ENCODE measurements at regions not wholly inside any gene's neighbourhood (a gene's known extent, or its start where the extent isn't known, plus 50 kb on each side); places are given as distances from the start of the nearest gene placed in this dataset.
"Not testable (repeated sequence)": the region's sequence is repeated elsewhere in the genome, so short reads cannot be mapped to it uniquely, and the experiment has no call there.

DNA sequence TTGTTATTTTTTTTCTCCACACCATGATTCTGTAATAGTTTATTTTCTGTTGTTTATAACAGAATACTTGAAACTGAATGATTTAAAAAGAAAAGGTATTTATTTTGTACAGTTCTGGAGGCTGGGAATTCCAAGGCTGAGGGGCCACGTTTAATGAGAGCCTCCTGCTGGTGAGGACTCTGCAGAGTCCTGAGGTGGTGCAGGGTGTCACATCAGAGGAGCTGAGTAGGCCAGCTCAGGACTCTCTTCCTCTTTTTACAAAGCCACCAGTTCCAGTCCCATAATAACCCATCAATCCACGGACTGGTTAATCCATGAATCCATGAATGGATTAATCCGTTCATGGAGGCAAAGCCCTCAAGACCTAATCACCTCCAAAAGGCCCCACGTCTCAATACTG is 71.6 kb downstream of the TFAP2A start:
- Mint-ChIP-seq H3K9me3 (no peaks in the 10 kb centered on the region), H3K36me3 (ENCODE audit: low read depth) (no peaks in the 10 kb centered on the region), H3K4me3 (no peak overlapping the region), H3K27ac (no peak overlapping the region), H3K4me1 (ENCODE audit: low read depth) (no peaks in the 10 kb centered on the region), H3K27me3 (ENCODE audit: insufficient read depth) (peaks cover 2% of the 10 kb centered on the region)
- intact Hi-C loops (cut with micrococcal nuclease), result no loop called here
- DNase-seq (ENCODE audit: low spot score), result no peak

DNA sequence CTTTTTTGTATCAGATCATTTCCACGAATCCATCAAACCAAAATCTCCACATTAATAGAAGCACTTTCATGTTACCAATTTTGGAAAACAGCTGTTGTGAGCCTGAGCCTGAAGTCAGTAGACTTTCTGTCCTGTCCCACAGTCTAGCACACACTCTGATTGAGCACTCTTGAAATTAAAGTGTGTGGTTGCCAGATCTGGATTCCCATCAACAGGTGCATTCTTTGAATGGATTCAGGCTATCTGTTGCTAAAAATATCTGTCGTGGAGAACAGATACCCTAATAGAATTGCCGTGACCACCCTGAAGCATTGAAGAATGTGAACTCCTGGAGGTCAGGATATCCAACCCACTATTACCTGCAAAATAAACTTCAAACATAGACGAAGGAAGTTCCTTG is 73.3 kb downstream of the TFAP2A start:
- Mint-ChIP-seq H3K27ac (no peak overlapping the region), H3K4me1 (ENCODE audit: low read depth) (no peaks in the 10 kb centered on the region), H3K36me3 (ENCODE audit: low read depth) (no peaks in the 10 kb centered on the region), H3K9me3 (no peaks in the 10 kb centered on the region), H3K4me3 (no peak overlapping the region), H3K27me3 (ENCODE audit: insufficient read depth) (peaks cover 2% of the 10 kb centered on the region)
- no peak for DNase-seq (ENCODE audit: low spot score)
- intact Hi-C loops (cut with micrococcal nuclease), result no loop called here

DNA sequence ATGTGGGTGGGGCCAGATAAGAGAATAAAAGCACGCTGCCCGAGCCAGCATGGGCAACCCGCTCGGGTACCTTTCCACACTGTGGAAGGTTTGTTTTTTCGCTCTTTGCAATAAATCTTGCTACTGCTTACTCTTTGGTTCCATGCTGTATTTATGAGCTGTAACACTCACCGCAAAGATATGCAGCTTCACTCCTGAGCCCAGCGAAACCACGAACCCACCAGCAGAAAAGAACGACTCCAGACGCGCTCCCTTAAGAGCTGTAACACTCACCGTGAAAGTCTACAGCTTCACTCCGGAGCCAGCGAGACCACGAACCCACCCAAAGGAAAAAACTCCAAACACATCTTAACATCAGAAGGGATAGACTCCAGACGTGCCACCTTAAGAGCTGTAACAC is 76.7 kb downstream of the TFAP2A start:
- no peak for DNase-seq (ENCODE audit: low spot score)
- Mint-ChIP-seq H3K9me3 (no peaks in the 10 kb centered on the region), H3K4me1 (ENCODE audit: low read depth) (no peaks in the 10 kb centered on the region), H3K27ac (no peak overlapping the region), H3K36me3 (ENCODE audit: low read depth) (no peaks in the 10 kb centered on the region), H3K27me3 (ENCODE audit: insufficient read depth) (no peaks in the 10 kb centered on the region), H3K4me3 (no peak overlapping the region)
- intact Hi-C loops (cut with micrococcal nuclease), result no loop called here

DNA sequence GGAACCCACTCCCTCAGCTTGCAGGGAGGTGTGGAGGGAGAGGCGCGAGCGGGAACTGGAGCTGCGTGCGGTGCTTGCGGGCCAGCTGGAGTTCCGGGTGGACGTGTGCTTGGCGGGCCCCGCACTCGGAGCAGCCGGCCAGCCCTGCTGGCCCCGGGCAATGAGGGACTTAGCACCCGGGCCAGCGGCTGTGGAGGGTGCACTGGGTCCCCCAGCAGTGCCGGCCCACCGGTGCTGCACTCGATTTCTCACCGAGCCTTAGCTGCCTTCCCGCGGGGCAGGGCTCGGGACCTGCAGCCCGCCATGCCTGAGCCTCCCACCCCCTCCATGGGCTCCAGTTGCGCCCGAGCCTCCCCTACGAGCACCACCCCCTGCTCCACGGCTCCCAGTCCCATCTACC is 77.5 kb downstream of the TFAP2A start:
- H3K27ac Mint-ChIP-seq; H3K36me3 Mint-ChIP-seq (ENCODE audit: low read depth); H3K27me3 Mint-ChIP-seq (ENCODE audit: insufficient read depth); H3K4me3 Mint-ChIP-seq; H3K4me1 Mint-ChIP-seq (ENCODE audit: low read depth); DNase-seq (ENCODE audit: low spot score); H3K9me3 Mint-ChIP-seq; intact Hi-C loops (cut with micrococcal nuclease): not testable (repeated sequence)

DNA sequence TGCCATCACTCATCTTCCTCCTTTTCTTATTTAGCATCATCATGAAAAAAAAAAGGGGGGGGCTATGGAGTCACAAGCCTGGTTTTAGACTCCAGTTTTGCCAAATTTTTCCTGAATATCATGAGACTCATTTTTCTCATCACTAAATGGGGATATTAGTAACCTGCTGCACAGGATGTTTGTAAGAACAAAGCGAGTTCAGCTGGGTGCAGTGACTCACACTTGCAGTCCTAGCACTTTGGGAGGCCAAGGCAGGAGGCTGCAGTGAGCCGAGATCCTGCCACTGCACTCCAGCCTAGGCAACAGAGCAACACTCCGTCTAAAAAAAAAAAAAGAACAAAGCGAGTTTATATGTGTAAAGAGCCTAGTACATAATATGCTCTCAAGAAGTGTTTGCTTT is 82.8 kb downstream of the TFAP2A start:
- Mint-ChIP-seq H3K4me1 (ENCODE audit: low read depth) (no peaks in the 10 kb centered on the region), H3K27ac (no peak overlapping the region), H3K36me3 (ENCODE audit: low read depth) (no peaks in the 10 kb centered on the region), H3K27me3 (ENCODE audit: insufficient read depth) (no peaks in the 10 kb centered on the region), H3K9me3 (no peaks in the 10 kb centered on the region), H3K4me3 (no peak overlapping the region)
- intact Hi-C loops (cut with micrococcal nuclease), result no loop called here
- DNase-seq (ENCODE audit: low spot score), result no peak

DNA sequence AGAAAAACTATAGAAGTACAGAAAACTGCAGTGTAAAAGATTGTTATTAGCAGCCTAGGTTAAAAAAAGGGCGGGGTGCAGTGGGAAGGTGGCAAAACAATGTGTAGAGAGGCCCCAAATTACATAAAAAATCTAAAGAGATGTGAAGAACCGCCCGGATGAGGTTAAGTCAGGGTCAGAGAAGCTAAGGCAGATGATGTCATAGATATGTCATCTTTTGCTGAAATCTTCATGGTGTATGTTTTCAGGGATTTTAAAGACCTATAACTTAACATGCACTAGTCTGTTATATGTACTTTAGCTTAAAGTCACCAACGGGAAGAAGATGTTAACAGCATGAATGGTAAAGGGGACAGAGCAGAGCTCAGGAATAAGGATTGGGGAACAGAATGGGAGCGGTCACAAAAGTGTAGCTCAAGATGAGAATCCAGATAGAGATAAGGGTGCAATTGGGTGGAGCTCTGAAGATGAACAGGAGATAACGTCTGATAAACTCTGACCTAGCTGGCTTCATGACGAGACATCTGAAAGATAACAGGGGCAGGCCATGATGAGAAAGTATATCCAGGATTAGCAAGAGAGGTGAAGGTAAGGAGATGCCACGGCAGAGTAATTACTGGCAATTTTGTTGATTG is 83.4 kb downstream of the TFAP2A start:
- DNase-seq (ENCODE audit: low spot score), result no peak
- H3K27ac Mint-ChIP-seq, result no peak overlapping the region
- intact Hi-C loops (cut with micrococcal nuclease), result no loop called here
- H3K4me3 Mint-ChIP-seq, result no peak overlapping the region
- H3K9me3 Mint-ChIP-seq, result no peaks in the 10 kb centered on the region
- H3K36me3 Mint-ChIP-seq (ENCODE audit: low read depth), result no peaks in the 10 kb centered on the region
- no peaks in the 10 kb centered on the region for H3K4me1 Mint-ChIP-seq (ENCODE audit: low read depth)
- H3K27me3 Mint-ChIP-seq (ENCODE audit: insufficient read depth), result no peaks in the 10 kb centered on the region

DNA sequence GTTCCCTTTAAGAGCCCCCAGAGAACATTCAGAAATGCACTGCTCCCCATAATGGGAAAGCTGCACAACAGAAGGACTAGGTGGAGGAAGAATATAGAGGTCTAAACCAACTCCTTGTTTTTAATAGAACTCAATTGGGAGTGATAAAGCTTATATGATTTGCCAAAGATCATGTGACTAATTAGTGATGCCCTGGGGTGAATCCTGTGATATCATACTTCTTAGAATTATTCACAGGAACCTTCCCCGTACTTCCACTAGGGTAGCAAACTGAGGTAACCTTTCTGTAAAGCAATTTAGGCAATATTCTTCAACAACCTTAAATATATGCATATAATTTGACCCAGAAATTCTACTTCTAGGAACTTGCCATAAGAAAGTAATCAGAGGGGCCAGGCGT is 84.4 kb downstream of the TFAP2A start:
- no peaks in the 10 kb centered on the region for H3K9me3 Mint-ChIP-seq
- no peak overlapping the region for H3K4me3 Mint-ChIP-seq
- H3K36me3 Mint-ChIP-seq (ENCODE audit: low read depth), result no peaks in the 10 kb centered on the region
- H3K27me3 Mint-ChIP-seq (ENCODE audit: insufficient read depth), result no peaks in the 10 kb centered on the region
- intact Hi-C loops (cut with micrococcal nuclease), result no loop called here
- H3K4me1 Mint-ChIP-seq (ENCODE audit: low read depth), result no peaks in the 10 kb centered on the region
- H3K27ac Mint-ChIP-seq, result no peak overlapping the region
- no peak for DNase-seq (ENCODE audit: low spot score)

DNA sequence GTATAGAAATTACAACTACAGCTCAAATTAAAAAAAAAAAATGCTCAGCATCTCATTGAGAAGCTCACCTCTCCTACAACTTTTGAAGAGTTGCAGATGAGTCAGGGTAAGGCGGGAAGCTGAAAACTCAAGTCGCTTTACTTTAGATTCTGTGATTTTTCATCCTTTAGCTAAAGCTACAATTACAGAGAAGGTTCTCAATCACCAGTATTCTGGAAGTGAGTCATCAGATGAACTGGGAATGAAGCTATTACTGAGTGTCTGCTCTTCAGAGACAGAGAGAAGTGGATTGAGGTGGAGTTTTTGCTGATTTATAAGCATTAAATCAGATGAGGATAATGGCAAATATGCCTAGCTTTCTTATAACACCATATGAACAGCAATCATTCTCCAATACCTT is 91.9 kb downstream of the TFAP2A start:
- intact Hi-C loops (cut with micrococcal nuclease), result no loop called here
- no peaks in the 10 kb centered on the region for H3K4me1 Mint-ChIP-seq (ENCODE audit: low read depth)
- no peaks in the 10 kb centered on the region for H3K36me3 Mint-ChIP-seq (ENCODE audit: low read depth)
- DNase-seq (ENCODE audit: low spot score), result no peak
- H3K4me3 Mint-ChIP-seq, result no peak overlapping the region
- H3K27ac Mint-ChIP-seq, result no peak overlapping the region
- H3K27me3 Mint-ChIP-seq (ENCODE audit: insufficient read depth), result no peaks in the 10 kb centered on the region
- peaks cover 9% of the 10 kb centered on the region for H3K9me3 Mint-ChIP-seq

DNA sequence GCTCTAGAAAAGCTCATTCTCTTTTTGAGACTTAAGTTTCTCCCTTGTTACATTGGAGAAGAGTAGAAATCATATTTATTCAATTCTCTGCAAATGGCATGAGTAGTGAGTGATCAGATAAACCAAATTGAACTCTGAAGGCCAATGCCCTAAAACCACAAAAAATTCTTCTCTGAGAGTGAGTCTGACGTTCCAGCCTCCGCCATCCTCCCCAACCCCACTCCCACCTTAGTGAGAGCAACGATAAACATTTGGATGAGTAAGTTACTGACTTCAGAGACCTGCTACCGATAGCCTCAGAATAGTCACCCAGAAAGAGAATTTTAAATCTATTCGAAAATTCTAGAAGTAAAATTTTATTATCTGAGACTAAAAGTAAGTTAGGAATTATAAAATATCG is 94.6 kb downstream of the TFAP2A start:
- no peaks in the 10 kb centered on the region for H3K27me3 Mint-ChIP-seq (ENCODE audit: insufficient read depth)
- H3K9me3 Mint-ChIP-seq, result peaks cover 9% of the 10 kb centered on the region

DNA sequence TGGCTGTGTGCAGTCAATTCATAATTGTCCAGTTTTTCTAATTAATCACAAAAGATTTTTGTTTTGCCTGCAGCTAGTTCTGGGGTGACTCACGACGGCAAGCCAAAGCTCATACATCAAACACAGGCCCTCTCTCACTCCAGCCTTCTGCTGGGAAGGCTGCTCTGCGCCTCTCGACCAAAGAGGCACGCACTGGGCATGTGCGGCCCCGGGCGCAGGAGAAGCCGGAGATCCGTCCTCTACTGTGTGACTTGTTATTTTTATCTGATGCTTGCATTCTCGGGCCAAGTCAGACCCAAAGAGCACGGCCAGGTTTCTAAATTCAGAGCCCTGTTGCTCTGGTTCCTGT is 98.5 kb downstream of the TFAP2A start:
- H3K27me3 Mint-ChIP-seq (ENCODE audit: insufficient read depth), result no peaks in the 10 kb centered on the region
- no peak overlapping the region for H3K27ac Mint-ChIP-seq
- intact Hi-C loops (cut with micrococcal nuclease), result no loop called here
- no peaks in the 10 kb centered on the region for H3K36me3 Mint-ChIP-seq (ENCODE audit: low read depth)
- peaks cover 9% of the 10 kb centered on the region for H3K9me3 Mint-ChIP-seq
- H3K4me3 Mint-ChIP-seq, result no peak overlapping the region
- no peaks in the 10 kb centered on the region for H3K4me1 Mint-ChIP-seq (ENCODE audit: low read depth)
- no peak for DNase-seq (ENCODE audit: low spot score)

More for the DNA sequence above, 94.6 kb downstream of the TFAP2A start:
- no peak overlapping the region for H3K27ac Mint-ChIP-seq
- no peak overlapping the region for H3K4me3 Mint-ChIP-seq
- no peak for DNase-seq (ENCODE audit: low spot score)
- no peaks in the 10 kb centered on the region for H3K4me1 Mint-ChIP-seq (ENCODE audit: low read depth)
- intact Hi-C loops (cut with micrococcal nuclease), result no loop called here
- H3K36me3 Mint-ChIP-seq (ENCODE audit: low read depth), result no peaks in the 10 kb centered on the region

DNA sequence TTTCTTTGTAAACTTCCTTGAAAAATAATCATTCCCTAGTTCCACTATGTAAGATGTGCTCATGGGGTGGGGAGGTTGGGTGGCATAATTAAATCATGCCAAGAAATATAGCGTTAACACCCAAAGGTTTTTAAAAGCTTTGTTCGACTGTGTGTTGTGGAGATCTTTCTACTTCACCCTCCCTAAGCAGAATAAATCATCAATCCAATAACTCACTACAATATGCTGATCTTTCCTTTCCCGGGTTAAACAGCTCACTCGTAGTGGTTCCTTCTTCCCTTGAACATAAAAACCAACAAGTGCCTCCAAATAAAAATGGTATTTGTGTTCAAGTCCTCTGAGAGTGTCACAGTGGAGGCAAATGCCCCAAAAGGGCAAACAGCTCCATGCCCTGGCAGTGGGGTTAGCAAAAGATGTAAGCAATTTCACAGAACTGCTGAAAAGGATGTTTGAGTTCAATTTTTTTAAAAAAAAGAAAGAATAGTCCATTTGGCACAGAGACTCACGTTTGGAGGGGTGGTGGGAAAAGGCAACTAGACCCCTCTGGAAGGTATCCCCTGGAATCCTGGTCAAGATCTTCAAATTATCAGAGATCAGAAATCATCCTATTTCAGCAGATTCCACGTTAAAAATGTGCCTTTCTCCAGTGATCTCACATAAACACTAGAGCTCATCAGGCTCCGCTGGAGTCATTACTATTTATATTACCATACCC is 99.1 kb downstream of the TFAP2A start:
- Mint-ChIP-seq H3K4me1 (ENCODE audit: low read depth) (no peaks in the 10 kb centered on the region), H3K9me3 (peaks cover 9% of the 10 kb centered on the region), H3K27ac (no peak overlapping the region), H3K36me3 (ENCODE audit: low read depth) (no peaks in the 10 kb centered on the region), H3K4me3 (no peak overlapping the region), H3K27me3 (ENCODE audit: insufficient read depth) (no peaks in the 10 kb centered on the region)
- intact Hi-C loops (cut with micrococcal nuclease), result no loop called here
- no peak for DNase-seq (ENCODE audit: low spot score)

DNA sequence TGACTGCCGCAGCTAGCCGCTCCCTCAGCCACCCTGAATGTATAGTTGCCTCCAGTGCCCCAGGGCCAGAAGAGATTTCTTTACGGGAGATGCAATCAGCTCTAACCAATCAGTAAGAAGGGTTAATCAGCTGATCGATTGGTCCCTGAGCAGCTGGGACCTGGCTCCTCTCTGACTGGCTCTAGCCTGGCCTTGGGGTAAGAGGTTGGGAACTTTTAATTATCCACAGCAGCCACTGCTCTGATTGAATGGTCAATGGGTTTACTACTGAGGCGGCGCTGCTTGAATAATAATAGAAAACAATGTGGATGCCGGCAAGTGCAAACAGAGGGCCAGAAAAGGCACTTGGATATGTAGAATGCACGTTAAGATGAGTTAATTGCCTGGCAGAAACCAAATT is 99.8 kb downstream of the TFAP2A start:
- no peak overlapping the region for H3K27ac Mint-ChIP-seq
- intact Hi-C loops (cut with micrococcal nuclease), result no loop called here
- H3K4me3 Mint-ChIP-seq, result no peak overlapping the region
- DNase-seq (ENCODE audit: low spot score), result no peak
- H3K27me3 Mint-ChIP-seq (ENCODE audit: insufficient read depth), result no peaks in the 10 kb centered on the region
- H3K36me3 Mint-ChIP-seq (ENCODE audit: low read depth), result no peaks in the 10 kb centered on the region
- no peaks in the 10 kb centered on the region for H3K4me1 Mint-ChIP-seq (ENCODE audit: low read depth)
- peaks cover 9% of the 10 kb centered on the region for H3K9me3 Mint-ChIP-seq

DNA sequence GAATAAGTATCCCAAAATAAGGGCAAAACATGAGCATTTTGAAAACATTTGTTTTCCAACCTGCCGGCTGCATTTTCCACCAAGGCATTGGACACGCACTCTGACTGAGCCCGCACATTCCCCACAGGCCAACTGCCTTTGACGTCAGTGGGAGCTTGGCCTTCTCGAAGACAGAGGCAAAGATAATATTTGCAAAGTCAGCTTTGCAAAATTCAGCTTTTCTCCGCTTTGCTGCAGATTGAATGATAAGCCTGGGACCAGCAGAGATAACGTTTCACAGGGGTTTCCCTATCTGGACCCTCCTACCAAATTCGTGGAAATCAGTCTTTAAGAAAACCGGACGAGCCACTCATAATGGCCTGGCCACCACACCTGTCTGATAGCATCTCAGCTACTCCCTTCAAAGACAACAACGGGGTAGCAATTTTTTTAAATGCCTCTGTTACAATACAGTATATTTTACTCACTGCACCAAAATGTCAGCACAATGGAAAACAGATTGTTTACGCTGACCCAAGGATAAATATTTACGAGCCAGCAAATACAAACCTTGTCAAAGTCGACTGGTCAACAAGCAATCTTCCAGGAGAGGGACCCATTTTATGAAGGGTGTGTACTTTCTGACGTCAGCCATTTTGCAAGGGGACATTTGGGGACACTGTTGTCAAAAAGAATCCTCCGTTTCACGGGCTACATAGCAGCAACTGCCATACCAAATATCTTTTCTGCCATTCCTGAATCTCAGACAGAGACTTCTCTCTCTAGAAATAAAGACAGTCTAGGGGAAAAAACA is 100.5 kb downstream of the TFAP2A start:
- H3K4me1 Mint-ChIP-seq (ENCODE audit: low read depth), result no peaks in the 10 kb centered on the region
- intact Hi-C loops (cut with micrococcal nuclease), result no loop called here
- no peaks in the 10 kb centered on the region for H3K36me3 Mint-ChIP-seq (ENCODE audit: low read depth)
- no peak overlapping the region for H3K4me3 Mint-ChIP-seq
- no peak for DNase-seq (ENCODE audit: low spot score)
- peaks cover 6% of the 10 kb centered on the region for H3K9me3 Mint-ChIP-seq
- H3K27me3 Mint-ChIP-seq (ENCODE audit: insufficient read depth), result no peaks in the 10 kb centered on the region
- no peak overlapping the region for H3K27ac Mint-ChIP-seq
